H7 (cell line): ENCODE measurements at regions not wholly inside any gene's neighbourhood (a gene's known extent, or its start where the extent isn't known, plus 50 kb on each side); places are given as distances from the start of the nearest gene placed in this dataset.
"Not testable (repeated sequence)": the region's sequence is repeated elsewhere in the genome, so short reads cannot be mapped to it uniquely, and the experiment has no call there.

Experiments
- DNase-seq: peaks from one replicate; pipeline ENCODE4 v3.0.0; 2012
- H3K27me3 ChIP-seq: 2 replicates; pipeline ENCODE4 v1.6.0; 2011; ENCODE audit warnings: mild to moderate bottlenecking, low read length; ENCODE audit not compliant: control insufficient read depth, insufficient read depth
- H3K36me3 ChIP-seq: replicated peaks from 2 replicates; pipeline ENCODE4 v1.5.1; 2011; ENCODE audit warnings: low read length; ENCODE audit not compliant: control insufficient read depth, insufficient read depth
- H3K4me3 ChIP-seq: 2 replicates; pipeline ENCODE4 v1.5.1; 2011; ENCODE audit warnings: low read depth, mild to moderate bottlenecking, control low read depth, low read length, moderate library complexity; ENCODE audit not compliant: insufficient read depth

DNA sequence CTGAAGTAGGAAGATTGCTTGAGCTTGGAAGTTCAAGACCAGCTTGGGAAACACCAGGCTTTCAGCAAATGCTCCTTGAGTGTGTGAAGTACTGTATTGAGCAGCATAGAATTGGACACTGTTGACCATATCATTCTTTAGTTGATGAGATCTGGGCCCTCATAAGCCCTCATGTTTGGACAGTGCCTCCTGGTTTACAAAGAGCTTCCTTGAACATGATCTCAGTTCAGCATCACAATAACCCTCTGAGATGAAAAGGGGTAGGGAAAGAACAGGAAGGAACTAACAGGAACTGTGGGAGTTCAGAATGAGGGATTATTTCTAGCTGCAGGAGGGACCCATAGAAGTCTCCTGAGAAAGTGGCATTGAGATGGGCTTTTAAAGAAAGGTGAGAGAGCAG lies 153.2 kb downstream of the C12orf75 start:
- Histone ChIP-seq H3K36me3 (no peaks in the 10 kb centered on the region), H3K27me3 (no peaks in the 10 kb centered on the region), H3K4me3 (no peak overlapping the region)
- no peak for DNase-seq

DNA sequence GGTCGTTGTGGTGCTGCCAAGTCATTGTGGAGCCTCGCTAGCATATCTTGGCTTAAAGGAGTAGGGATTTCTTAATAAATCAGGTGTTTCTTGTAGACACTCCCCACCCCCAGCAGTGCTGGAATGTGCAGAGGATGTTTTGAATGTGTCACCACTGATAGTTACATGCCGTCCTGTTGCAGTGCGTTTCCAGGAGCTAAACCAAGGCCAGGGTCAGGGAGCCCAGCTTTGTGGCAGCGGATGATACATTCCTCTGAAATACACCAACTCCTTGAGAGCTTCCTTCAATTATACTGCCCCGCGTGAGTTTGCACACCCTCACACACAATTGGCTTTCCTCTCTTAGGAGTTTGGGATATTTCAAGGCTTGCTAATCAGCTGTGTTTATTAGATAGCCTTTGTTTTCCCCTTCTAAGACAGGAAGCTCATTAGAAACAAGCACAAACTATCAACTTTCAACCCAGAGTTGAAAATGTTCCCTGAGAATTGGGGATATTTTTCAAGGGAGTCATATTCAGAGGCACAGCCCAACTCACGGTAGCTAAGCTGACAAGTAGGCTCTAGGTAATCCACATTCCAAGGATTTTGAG lies 154.9 kb downstream of the C12orf75 start:
- DNase-seq: no peak
- H3K4me3 ChIP-seq: no peak overlapping the region
- H3K36me3 ChIP-seq: no peaks in the 10 kb centered on the region
- no peaks in the 10 kb centered on the region for H3K27me3 ChIP-seq

DNA sequence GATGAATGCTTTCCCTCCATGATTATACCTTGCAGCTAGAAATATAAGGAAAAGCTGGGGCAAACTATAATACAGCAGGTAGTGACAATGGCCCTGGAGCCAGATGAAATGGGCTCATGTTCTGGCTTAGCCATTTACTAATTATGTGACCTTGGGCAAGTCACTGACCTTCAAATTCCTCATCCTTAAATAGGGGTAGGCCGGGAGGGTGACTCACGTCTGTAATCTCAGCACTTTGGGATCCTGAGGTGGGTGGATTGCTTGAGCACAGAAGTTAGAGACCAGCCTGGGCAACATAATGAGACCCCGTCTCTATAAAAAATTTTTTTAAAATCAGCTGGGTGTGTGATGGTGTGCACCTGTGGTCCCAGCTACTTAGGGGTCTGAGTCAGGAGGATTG lies 155.4 kb downstream of the C12orf75 start:
- DNase-seq: no peak
- no peaks in the 10 kb centered on the region for H3K27me3 ChIP-seq
- no peaks in the 10 kb centered on the region for H3K36me3 ChIP-seq
- H3K4me3 ChIP-seq: no peak overlapping the region

DNA sequence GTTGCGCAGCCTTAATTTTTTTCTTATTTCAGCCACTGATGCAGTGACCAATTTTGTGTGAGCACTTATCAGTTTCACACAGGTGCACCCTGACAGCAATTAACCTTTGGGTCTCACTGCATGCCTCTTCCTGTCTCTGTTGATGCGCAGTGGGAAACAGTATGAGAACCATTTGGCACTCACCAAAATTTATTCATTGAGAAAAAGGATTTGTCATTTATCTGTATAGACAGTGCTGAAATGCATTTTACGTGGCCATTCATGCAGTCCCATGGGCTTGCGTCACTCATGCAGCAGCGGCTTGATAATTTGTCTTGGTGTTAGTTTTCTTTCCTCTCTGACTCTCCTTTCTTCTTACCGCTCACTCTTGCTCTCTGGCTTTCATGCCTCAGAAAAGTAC lies 157.5 kb downstream of the C12orf75 start:
- DNase-seq: no peak

DNA sequence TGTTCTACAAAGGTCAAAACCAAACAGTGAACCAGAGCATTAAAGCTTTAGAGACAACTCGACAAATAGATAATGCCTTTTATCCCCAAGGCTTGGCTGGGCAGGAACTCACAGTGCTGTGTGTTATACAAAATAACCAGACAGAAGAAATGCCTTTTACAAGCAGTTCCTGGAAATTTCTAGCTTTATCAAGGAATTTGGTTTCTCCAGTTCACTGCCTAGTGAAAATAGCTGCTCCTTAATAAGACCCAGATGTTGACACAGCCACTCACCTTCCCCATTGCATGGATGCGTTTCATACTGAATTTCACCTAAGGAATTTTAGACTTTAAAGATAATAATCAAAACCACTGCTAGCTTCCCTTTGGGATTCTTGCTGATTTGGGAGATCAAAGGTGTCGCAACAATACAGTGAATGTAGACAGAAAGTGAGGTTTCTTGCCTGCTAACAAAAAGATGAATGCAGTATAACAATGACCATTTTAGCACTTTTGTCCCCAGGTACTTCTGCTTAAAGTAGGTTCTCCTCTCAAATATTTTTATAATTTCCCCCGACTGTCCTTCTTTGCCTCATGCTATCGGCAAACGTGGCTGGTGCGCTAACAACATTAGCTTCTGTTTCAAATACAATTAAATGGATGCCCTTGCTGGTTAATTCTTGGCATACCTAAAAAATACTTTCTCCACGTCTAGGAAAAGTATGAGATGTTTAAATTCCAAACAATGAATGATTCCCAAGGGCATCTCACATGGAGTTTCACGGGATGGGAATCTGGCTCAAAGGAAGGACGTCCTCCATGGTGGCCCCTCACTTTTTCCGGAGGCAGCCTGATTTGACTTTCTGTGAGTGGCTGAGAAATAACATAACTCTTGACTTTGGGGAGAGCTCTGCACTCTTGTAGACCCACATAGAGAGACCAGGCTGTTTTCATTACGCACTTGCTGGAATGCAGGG lies 162.4 kb downstream of the C12orf75 start:
- no peak for DNase-seq
- Histone ChIP-seq H3K36me3 (no peaks in the 10 kb centered on the region), H3K27me3 (no peaks in the 10 kb centered on the region), H3K4me3 (no peak overlapping the region)

More for the DNA sequence above, 157.5 kb downstream of the C12orf75 start:
- no peaks in the 10 kb centered on the region for H3K36me3 ChIP-seq
- H3K27me3 ChIP-seq: no peaks in the 10 kb centered on the region
- H3K4me3 ChIP-seq: no peak overlapping the region

DNA sequence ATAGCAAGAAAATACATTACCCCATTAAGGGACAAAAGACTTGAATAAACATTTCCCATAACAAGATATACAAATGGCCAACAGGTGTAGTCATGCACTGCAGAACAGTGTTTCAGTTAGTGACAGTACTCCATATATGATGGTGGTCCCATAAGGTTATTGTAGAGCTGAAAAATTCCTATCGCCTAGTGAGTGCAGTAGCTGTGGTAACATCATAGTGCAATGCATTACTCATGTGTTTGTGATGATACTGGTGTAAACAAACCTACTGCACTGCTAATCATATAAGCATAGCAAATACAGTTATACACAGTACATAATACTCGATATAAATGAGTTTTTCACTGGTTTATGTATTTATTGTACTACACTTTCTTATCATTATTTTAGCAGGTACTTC lies 168.7 kb downstream of the C12orf75 start:
- no peaks in the 10 kb centered on the region for H3K27me3 ChIP-seq
- no peak for DNase-seq
- no peaks in the 10 kb centered on the region for H3K36me3 ChIP-seq
- H3K4me3 ChIP-seq: no peak overlapping the region

DNA sequence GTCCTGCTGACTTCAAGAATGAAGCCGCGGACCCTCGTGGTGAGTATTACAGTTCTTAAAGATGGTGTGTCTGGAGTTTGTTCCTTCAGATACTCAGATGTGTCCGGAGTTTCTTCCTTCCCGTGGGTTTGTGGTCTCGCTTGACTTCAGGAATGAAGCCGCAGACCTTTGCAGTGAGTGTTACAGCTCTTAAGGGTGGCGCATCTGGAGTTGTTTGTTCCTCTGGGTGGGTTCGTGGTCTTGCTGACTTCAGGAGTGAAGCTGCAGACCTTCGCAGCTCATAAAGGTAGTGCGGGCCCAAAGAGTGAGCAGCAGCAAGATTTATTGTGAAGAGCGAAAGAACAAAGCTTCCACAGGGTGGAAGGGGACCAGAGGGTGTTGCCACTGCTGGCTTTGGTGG lies 170.2 kb downstream of the C12orf75 start:
- not testable (repeated sequence) for H3K27me3 ChIP-seq, H3K4me3 ChIP-seq, DNase-seq, H3K36me3 ChIP-seq

DNA sequence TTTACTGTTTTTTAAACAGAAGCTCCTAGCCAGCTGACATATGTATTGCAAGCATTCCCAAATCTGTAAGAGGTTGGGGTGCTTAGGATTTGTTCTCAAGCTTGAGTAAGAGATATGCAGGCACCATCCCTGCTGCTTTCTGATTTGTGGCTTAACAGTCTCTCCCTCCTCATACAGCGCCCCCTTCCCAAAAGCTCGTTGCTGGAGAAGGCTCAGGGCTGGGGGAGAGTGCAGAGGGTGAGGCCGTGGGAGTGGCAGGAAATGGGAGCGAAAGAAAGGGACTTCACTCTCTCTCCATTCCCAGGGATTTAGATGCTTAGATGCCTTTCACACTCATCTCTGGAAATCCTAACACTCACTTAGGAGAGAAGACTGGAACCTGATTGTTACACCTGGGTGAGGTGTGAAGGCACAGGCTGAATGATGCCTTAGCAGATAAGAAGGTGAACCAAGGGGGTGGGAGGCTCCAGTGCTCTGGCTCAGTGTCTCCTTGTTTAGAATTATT lies 172.0 kb downstream of the C12orf75 start:
- Histone ChIP-seq H3K4me3 (no peak overlapping the region), H3K27me3 (no peaks in the 10 kb centered on the region), H3K36me3 (no peaks in the 10 kb centered on the region)
- DNase-seq: no peak

DNA sequence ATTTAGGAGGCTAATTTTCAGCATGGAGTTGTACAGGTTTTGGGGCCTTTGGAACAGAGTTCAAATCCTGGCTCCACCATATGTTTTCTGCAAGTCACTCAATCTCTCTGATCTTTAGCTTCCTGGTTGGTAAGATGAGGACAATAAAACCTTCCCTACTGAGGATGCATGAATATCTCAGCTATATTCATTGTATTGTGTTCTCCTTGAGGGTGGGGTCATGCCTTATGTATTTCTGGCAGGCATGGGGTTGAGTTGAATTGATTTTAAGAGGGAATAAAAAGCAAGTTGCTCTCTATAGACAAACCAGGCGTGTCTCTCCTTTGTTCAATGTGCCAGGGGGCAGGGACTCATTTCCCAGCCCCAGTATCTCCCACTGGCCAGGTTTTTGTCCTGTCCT lies 173.1 kb downstream of the C12orf75 start:
- DNase-seq: no peak
- no peaks in the 10 kb centered on the region for H3K36me3 ChIP-seq
- no peak overlapping the region for H3K4me3 ChIP-seq
- H3K27me3 ChIP-seq: no peaks in the 10 kb centered on the region

DNA sequence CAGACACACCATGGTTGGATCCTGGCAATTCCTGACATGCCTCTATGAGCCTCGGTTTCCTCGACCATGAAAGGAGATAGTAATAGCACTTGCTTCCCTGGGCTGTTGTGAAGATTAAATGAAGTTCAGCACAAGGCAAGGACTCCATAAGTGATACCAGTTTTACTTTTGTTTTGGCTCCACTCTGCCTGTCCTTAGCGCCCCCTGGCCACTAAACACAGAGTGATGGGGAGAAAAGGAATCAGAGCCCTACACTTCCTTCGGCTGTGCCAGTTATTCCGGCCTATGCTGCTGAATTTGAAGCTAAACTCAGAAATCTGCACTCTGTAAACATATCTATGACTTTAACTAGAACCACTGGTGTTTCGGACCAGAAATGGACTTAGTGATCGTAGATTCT lies 173.8 kb downstream of the C12orf75 start:
- H3K27me3 ChIP-seq: no peaks in the 10 kb centered on the region
- no peaks in the 10 kb centered on the region for H3K36me3 ChIP-seq
- DNase-seq: no peak
- no peak overlapping the region for H3K4me3 ChIP-seq

DNA sequence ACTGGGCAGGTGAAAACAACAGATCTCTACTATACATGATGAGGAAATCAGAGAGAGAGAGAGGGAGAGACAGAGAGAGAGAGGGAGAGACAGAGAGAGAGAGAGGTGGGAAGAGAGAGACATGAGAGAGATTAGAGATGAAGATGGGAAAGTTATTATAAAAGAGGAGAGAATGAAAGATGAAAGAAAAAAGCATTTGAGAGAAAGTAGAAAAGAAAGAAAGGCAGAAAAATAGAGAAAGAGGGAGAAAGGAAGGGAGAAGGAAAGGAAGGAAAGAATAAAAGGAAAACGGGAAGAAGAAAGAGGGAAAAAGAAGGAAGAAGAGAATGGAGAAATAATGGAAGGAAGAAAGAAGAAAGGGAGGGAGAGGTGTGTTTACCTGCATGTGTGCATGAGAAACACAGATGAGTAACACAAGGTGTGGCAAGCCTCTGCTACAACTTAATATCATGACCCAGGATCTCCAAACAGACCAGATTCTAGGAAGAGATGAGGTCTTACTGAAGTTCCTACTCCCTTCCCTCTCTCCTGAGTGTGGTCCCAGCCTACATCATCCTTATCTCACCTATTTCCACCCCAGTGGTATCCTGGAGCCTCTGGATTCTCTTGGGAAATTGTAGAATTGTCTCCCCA lies 176.3 kb downstream of the C12orf75 start:
- no peaks in the 10 kb centered on the region for H3K27me3 ChIP-seq
- DNase-seq: no peak
- H3K36me3 ChIP-seq: no peaks in the 10 kb centered on the region
- H3K4me3 ChIP-seq: no peak overlapping the region

DNA sequence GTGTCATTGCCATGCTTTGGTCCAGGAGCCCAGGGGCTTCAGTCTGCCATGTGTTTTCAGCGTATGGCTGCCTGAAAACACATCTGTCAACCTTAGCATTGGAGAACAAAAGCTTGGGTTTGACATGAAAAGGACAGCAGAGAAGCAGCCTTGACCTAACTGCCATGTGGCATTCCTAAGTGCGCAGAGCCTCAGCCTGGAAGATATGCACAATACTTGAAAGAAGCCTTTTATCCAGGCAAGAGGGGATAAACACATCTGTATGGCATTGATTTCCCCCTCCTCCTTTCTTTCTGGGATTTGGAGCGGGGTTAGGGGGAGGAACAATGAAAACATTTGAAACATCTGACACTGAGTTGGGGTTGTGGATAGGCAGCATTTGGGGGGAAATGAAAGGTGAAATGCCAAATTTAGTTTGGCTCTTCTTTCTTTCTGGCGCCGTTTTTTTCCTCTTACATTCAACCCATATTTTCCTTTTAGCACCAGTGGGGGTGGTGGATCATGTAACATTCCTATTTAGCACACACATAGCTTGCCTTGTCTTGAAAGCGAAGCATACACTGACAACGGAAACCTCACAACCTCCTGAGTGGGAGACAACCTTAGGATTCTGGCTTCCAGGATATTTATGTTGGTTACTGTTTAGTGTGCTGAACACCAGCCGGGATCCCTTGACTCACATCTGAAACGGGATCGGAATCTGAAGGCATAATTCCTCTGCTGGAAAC lies 177.0 kb downstream of the C12orf75 start:
- Histone ChIP-seq H3K4me3 (no peak overlapping the region), H3K27me3 (no peaks in the 10 kb centered on the region), H3K36me3 (no peaks in the 10 kb centered on the region)
- no peak for DNase-seq

DNA sequence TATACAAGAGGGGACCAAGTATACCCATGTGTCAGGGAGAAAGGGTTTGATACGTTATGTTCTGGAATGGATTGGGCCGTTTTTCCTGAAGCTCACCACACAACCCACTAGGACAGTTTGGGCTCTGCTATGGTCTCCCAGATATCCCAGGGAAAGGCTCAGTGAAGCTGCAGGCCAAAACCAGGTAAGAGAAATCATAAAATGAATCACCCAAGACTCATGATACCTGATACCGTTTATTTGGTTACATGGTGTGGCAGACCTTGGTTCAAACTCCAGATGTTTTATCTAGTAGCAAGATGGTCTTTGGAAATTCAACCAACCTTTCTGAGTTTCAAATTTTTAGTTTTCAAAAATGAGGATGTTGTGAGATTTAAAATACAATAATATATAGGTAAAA lies 177.6 kb downstream of the C12orf75 start:
- no peaks in the 10 kb centered on the region for H3K27me3 ChIP-seq
- no peak for DNase-seq
- no peak overlapping the region for H3K4me3 ChIP-seq
- no peaks in the 10 kb centered on the region for H3K36me3 ChIP-seq

DNA sequence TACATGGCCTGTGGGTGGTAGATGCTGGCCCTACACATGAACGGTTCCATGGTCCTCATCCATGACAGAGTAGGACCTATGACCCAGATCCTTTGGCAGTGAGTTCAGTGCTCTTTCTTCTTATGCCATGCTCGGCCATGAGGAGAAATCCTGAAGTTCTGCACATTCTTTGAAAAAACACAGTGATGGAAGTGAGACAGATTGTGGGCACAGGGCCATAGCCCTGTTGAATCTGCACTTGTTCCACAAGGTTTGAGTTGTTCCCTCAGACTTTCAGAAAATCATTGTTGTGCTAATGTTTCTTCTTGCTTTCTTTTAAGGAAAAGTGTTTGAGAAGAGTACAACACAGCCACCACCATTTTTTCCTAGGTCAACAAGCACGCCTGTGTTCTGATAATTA lies 180.0 kb downstream of the C12orf75 start:
- Histone ChIP-seq H3K36me3 (no peaks in the 10 kb centered on the region), H3K4me3 (no peak overlapping the region), H3K27me3 (no peaks in the 10 kb centered on the region)
- no peak for DNase-seq
